ENCODE measurements at regions not wholly inside any gene's neighbourhood (a gene's known extent, or its start where the extent isn't known, plus 50 kb on each side); places are given as distances from the start of the nearest gene placed in this dataset.

- Histone ChIP-seq H3K36me3 (replicated peaks in 1 of 2; ENCODE audit: control insufficient read depth in 1 of 2, insufficient read depth in 2 of 2, low read length in 2 of 2) (no peaks in the 10 kb centered on the region), H3K9me3 (ENCODE audit: low read length) (no peaks in the 10 kb centered on the region), H3K4me2 (ENCODE audit: low read depth, low read length) (no peak overlapping the region), H3K4me3 (replicated peaks in 1 of 3; ENCODE audit: insufficient read depth in 1 of 3, low read depth in 2 of 3, low read length in 3 of 3) (no peak overlapping the region), H4K20me1 (ENCODE audit: insufficient read depth, low read length) (no peaks in the 10 kb centered on the region; the same call in 1 of the 2 replicates), H3K27me3 (ENCODE audit: control insufficient read depth in 1 of 2, insufficient read depth in 2 of 2, low read length in 2 of 2) (no peaks in the 10 kb centered on the region), H3K79me2 (ENCODE audit: insufficient read depth, low read length) (no peaks in the 10 kb centered on the region), H2AFZ (ENCODE audit: low read length) (no peak overlapping the region), H3K4me1 (ENCODE audit: insufficient read depth, low read length) (no peaks in the 10 kb centered on the region), H3K27ac (ENCODE audit: extremely low read length, insufficient read depth, low read length) (no peak overlapping the region), H3K9ac (ENCODE audit: insufficient read depth, low read depth, low read length) (no peak overlapping the region)
- ChIA-PET CTCF (ENCODE audit: low intra/inter-chr PET ratio, low total read pairs) (interaction anchor here (1.7 kb wide), 1 partner anchor 298 kb away, joined by 12 read pairs; no protein-coding TSS in a partner anchor), POLR2A (no interaction called here)
- no TSS peak for BruUV-seq (replicated peaks)
- WGBS (ENCODE audit: low lambda C conversion rate): 5% methylated on average over 4 of the region's 4 CpGs
- FAIRE-seq (no peak), ATAC-seq (no peak), DNase-seq (ENCODE audit: low spot score) (no peak)
- in situ Hi-C loops (cut with HindIII; ENCODE audit: extremely low pct_ligation_motif_present, low pct_unique_long_range_greater_than_20kb): loop anchor here (10.0 to 25.0 kb wide), 3 partner anchors 301 to 1729 kb away; no protein-coding TSS in a partner anchor
- intact Hi-C loops (cut with micrococcal nuclease; ENCODE audit: unreplicated experiment): loop anchor here (1.0 to 5.0 kb wide), 3 partner anchors 299 to 1734 kb away; no protein-coding TSS in a partner anchor
- no peak for TF ChIP-seq ZNF589 (CRISPR knock-in tag; conservative IDR thresholded peaks at IDR 0.05)
- TF ChIP-seq REPIN1 (CRISPR knock-in tag; IDR thresholded peaks at IDR 0.05; ENCODE audit: borderline replicate concordance, low read depth): no peak
- no peak for TF ChIP-seq STAT5B (CRISPR knock-in tag; IDR thresholded peaks at IDR 0.05)
- no peak for TF ChIP-seq ZSCAN31 (CRISPR knock-in tag; IDR thresholded peaks at IDR 0.05; ENCODE audit: low read depth)
- TF ChIP-seq TCF7 (IDR thresholded peaks at IDR 0.05; ENCODE audit: low read depth): no peak
- no peak for TF ChIP-seq ZKSCAN1 (IDR thresholded peaks at IDR 0.05; ENCODE audit: low read length)
- TF ChIP-seq NR2F6 (IDR thresholded peaks at IDR 0.05): no peak
- no peak for TF ChIP-seq NR2F6 (CRISPR knock-in tag; IDR thresholded peaks at IDR 0.05)
- no peak for TF ChIP-seq GMEB2 (CRISPR knock-in tag; IDR thresholded peaks at IDR 0.05; ENCODE audit: low read depth)
- no peak for TF ChIP-seq PREB (CRISPR knock-in tag; IDR thresholded peaks at IDR 0.05)
Measured at GRCh38 chr7:15016315-15016667, 113.7 kb upstream of the DGKB start.

Data from HepG2 (cell line).